ENCODE measurements at regions not wholly inside any gene's neighbourhood (a gene's known extent, or its start where the extent isn't known, plus 50 kb on each side); places are given as distances from the start of the nearest gene placed in this dataset.

DNA sequence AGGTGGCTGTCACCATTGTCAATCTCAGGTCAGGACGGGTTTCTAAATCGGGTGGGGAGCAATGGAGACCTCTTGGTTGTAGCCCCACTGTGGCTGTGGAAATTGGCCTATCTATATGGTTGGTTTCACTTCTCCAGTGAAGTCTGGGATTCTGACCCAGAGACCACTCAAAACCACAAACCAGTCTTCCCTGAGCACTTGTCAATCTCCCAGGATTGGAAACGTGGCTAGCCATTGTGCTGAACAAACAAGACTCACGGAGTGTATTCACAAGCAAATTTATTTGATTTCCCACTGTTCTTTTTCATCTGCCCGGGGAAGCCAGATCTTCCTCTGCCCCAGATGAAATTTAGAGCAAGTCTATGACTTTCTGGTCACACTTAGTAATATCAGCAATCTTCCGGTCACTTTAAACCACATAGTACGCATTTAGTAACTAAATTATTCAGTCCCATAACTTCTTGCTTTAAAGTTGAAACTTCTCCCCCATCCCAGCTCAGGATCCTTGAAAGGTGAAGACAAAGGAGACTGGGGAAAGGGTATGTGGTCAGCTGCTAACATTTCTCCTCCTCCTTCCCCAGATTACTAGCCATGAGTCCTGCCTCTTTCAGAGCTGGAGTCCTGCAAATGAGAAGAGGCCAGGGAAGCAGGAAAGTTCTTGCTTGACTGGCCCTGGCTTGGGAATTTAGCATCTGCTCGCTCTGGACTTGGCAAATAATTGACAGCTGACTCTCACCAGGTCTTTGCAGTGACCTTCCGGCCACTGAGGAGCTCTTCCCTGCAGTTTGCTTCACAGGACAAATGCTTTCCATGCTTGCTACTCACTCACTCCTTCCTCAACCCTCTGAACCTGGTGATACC, 123.2 kb upstream of the MAX start:
- no peak for TF ChIP-seq CTCF (IDR thresholded peaks at IDR 0.05; ENCODE audit: unreplicated experiment)
- Mint-ChIP-seq H3K4me3 (no peak overlapping the region), H3K27ac (no peak overlapping the region), H3K27me3 (ENCODE audit: low read depth) (no peaks in the 10 kb centered on the region), H3K4me1 (peaks cover 54% of the 10 kb centered on the region), H3K9me3 (no peaks in the 10 kb centered on the region), H3K36me3 (no peaks in the 10 kb centered on the region)
- no peak for DNase-seq (ENCODE audit: low spot score in 2 of 2, unreplicated experiment in 2 of 2)

GRCh38 chr14:65226824-65227604, 124.7 kb upstream of the MAX start:
- Mint-ChIP-seq H3K36me3 (no peaks in the 10 kb centered on the region), H3K9me3 (no peaks in the 10 kb centered on the region), H3K27ac (peak overlapping the region; percentile 18), H3K27me3 (ENCODE audit: low read depth) (no peaks in the 10 kb centered on the region), H3K4me3 (no peak overlapping the region), H3K4me1 (peaks cover 56% of the 10 kb centered on the region)
- TF ChIP-seq CTCF (IDR thresholded peaks at IDR 0.05; ENCODE audit: unreplicated experiment) = no peak
- DNase-seq (ENCODE audit: low spot score in 2 of 2, unreplicated experiment in 2 of 2) = no peak

DNA sequence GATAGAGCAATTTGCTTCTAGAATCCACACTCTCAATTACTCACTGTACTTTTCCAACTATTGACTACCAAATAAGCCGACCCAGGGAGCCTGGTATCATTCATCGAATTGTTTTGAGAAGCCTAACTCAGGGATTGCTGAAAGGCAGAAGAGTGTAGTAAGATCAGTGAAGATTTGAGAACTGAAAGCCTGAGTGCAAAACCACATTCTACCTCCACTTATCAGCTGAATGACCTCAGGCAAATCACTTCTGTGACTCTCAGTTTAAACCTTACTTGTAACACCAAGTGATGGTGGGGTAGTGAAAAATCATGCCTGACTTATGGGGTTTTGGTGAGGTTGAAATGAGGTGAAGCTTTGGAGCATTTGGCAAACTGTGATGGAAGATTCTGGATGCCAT, 126.1 kb upstream of the MAX start:
- peaks cover 56% of the 10 kb centered on the region for H3K4me1 Mint-ChIP-seq
- H3K36me3 Mint-ChIP-seq = no peaks in the 10 kb centered on the region
- no peak for TF ChIP-seq CTCF (IDR thresholded peaks at IDR 0.05; ENCODE audit: unreplicated experiment)
- H3K27me3 Mint-ChIP-seq (ENCODE audit: low read depth) = no peaks in the 10 kb centered on the region
- H3K4me3 Mint-ChIP-seq = no peak overlapping the region
- peak overlapping the region; percentile 95 for H3K27ac Mint-ChIP-seq
- no peak for DNase-seq (ENCODE audit: low spot score in 2 of 2, unreplicated experiment in 2 of 2)
- H3K9me3 Mint-ChIP-seq = peaks cover 2% of the 10 kb centered on the region

DNA sequence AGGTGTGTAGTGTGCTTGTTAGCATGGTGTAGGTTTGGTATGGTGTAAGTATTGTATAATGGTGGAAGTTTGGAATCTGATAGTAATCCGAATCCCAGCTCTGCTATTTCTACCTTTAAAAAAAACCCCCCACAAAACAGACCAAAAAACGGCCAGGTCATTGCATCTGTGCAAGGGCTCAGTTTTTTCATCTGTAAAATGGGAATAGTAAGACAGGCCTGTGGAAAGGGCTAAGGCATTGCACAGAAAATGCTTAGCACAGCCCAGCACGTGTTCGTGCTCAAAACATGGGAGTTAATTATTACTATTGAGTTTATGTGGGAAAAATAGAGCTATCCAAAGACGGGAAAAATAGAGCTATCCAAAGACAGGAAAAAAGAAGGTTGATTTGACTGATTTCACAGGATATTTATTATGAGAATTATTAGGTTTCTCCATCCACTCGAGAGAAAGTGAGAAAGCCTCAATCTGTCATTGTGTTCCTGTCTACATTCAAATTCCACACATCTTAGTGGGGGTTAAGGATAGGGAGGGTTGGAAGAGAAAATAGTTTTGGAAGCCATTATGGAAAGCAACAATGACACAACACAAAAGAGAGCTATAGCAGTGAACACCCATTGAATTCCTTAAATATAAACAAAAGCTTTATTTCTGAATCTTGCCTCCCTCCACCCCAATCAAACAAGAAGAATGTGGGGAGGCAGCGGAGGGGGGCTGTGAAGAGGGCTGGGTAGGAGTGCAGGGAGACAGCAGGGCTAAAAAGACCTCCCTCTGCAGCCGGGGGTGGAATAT, 126.8 kb upstream of the MAX start:
- no peak for DNase-seq (ENCODE audit: low spot score in 2 of 2, unreplicated experiment in 2 of 2)
- Mint-ChIP-seq H3K36me3 (no peaks in the 10 kb centered on the region), H3K27ac (peak overlapping the region; percentile 95), H3K4me3 (peak overlapping the region; percentile 56), H3K27me3 (ENCODE audit: low read depth) (no peaks in the 10 kb centered on the region), H3K9me3 (peaks cover 9% of the 10 kb centered on the region), H3K4me1 (peaks cover 56% of the 10 kb centered on the region)
- no peak for TF ChIP-seq CTCF (IDR thresholded peaks at IDR 0.05; ENCODE audit: unreplicated experiment)

Data from mesothelial cell of epicardium (in vitro differentiated cells).